PC-9 (cell line): ENCODE measurements at regions not wholly inside any gene's neighbourhood (a gene's known extent, or its start where the extent isn't known, plus 50 kb on each side); places are given as distances from the start of the nearest gene placed in this dataset.

ENCODE experiments used
- CTCF ChIP-seq: fragments of 200-600 bp; sonication (generic); conservative IDR thresholded peaks from 2 replicates; pipeline ENCODE4 v1.6.1; 2017; ENCODE audit warnings: mixed run types, antibody characterized with exemption, mild to moderate bottlenecking, moderate library complexity
- EZH2 ChIP-seq: fragments of 200-600 bp; sonication (generic); IDR thresholded peaks from 2 replicates; pipeline ENCODE4 v1.8.0; 2017; ENCODE audit warnings: antibody characterized with exemption, low read depth

- TF ChIP-seq CTCF, result no peak
- no peak for TF ChIP-seq EZH2
These were observed 55.6 kb upstream of the SEMA3E start for GRCh38 chr7:83704564-83704963.
